ENCODE measurements at regions not wholly inside any gene's neighbourhood (a gene's known extent, or its start where the extent isn't known, plus 50 kb on each side); places are given as distances from the start of the nearest gene placed in this dataset.

GRCh38 chr4:165766018-165766417 is 107.0 kb upstream of the TLL1 start:
- intact Hi-C loops (cut with micrococcal nuclease): no loop called here

DNA sequence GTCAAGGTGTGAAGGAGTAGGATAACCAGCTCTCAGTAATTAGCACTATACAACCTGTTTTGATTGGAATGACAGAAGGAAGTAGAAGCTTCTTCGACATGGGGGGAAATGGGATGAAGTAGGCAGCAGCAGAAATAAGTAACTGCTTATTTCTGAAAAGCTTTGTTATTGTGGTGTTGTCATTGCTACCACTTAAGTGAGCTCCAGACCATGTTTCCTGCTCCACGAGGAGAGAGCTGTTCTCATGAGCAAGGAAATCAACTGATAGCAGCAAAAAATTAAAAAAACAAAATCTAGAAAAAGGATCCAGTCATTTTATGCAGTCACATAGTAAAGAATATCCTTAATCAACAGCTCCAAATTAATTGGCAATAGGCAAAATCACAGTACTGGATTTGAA is 106.1 kb upstream of the TLL1 start:
- intact Hi-C loops (cut with micrococcal nuclease): no loop called here

DNA sequence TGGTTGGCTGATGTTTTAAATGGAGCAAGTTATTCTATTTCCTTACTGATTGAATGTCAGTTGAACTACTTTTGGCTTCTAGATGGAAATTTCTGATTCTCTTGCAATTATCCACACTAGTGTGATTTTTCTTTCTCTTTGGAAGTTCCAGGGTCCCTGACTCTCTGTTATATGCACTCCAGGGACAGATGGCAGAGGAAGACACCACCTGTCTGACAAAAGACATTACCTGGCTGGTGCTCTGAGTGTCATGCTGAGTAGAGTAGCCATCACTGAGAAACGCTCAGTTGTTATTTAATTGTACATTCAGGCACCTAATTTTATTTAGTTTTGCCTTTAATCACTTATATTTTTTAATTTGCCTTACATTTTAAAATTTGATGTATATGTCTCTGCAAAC is 105.4 kb upstream of the TLL1 start:
- intact Hi-C loops (cut with micrococcal nuclease): no loop called here

DNA sequence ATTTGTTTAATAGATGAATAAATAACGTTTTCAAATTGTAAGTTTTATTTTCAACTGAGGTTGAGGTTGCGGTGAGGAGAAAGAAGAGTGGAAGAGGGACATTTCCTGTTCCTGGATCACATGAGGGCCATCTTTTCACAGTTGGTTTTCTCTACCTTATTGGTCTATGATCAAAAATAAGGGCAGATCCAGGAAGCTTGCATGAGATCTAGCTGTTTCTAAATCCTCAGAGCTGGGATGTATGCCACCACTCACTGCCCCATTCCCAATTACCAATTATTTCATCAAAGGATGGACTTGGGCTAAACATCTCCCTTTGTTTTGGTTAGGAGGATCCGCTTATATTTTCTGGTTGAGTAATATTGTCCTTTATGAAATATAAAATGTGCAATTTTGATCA is 104.8 kb upstream of the TLL1 start:
- intact Hi-C loops (cut with micrococcal nuclease): no loop called here

GRCh38 chr4:165774326-165774725 is 98.7 kb upstream of the TLL1 start:
- intact Hi-C loops (cut with micrococcal nuclease): no loop called here

DNA sequence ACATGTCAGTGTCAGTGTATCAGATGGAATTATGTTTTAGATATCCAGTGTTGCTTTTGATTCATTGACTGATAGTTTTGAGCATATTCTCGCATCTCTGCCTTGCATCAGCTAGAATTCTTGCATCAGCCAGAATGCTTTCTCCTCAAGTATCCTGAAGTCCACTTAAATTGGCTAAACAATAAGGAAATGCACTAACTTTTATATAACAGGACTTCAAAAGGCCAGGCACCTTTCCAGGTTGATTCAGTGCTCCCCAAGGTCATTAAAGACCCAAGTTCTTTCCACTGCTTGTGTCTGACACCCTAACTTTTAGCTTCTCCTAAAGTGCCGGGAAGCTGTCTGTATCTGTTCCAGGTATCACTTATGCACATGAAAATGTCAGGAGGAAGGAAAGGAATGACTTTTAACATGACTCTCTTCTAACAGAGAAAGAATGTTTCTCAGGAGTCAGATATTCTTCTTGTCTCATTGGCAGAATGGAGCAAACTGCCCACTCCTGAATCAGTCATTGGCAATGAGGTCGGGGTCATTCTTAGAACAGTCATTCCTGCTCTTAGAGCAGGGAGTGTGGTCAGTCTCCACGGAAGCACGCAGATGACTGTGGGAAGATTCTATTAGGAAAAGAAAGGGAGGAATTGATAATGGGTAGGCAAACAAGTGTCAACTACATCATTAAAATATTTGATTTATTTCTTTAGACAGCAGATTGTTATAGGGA is 92.9 kb upstream of the TLL1 start:
- intact Hi-C loops (cut with micrococcal nuclease): no loop called here

- intact Hi-C loops (cut with micrococcal nuclease): no loop called here
Observed at GRCh38 chr4:165780735-165781134, 92.3 kb upstream of the TLL1 start.

GRCh38 chr4:165782623-165783022 is 90.4 kb upstream of the TLL1 start:
- intact Hi-C loops (cut with micrococcal nuclease): no loop called here

GRCh38 chr4:165783626-165784025 is 89.4 kb upstream of the TLL1 start:
- intact Hi-C loops (cut with micrococcal nuclease): no loop called here

DNA sequence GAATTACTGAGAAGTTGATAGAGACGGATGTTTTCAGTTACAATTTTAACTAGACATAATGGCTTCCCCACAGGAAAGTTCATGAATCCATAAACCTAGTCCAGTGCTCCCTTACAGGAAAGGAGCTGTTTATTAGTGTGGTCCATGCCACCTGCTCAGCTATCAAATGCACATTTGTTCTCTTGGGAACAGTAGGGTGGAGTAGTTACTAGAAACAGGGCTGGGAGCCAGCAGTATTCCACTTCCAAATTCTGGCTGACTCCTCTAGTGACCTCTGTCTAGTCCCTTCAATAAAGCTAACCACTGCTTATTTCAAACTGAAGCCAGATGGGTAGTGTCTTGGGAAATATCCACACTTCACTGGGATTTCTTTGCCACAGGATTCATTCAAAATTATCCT is 88.4 kb upstream of the TLL1 start:
- intact Hi-C loops (cut with micrococcal nuclease): no loop called here

DNA sequence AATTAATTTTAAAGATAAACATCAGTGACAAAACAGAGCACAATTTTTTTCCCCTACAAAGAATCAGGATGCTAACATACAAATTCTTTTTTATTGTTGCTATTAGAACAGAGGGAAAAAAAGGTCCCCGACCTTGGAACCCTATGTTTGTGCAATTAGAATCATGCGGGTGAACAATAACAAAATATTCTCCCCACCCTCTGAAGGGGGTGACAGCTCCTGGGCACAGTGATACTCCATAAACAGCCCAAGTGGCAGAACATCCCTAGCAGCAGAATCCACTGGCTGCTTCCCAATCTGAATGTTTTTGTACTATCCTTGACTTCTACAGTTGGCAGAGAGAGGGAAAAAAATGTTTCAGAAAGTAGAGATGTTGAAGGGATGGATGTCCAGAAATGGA is 87.7 kb upstream of the TLL1 start:
- intact Hi-C loops (cut with micrococcal nuclease): no loop called here

GRCh38 chr4:165787516-165788274 is 85.3 kb upstream of the TLL1 start:
- intact Hi-C loops (cut with micrococcal nuclease): no loop called here

DNA sequence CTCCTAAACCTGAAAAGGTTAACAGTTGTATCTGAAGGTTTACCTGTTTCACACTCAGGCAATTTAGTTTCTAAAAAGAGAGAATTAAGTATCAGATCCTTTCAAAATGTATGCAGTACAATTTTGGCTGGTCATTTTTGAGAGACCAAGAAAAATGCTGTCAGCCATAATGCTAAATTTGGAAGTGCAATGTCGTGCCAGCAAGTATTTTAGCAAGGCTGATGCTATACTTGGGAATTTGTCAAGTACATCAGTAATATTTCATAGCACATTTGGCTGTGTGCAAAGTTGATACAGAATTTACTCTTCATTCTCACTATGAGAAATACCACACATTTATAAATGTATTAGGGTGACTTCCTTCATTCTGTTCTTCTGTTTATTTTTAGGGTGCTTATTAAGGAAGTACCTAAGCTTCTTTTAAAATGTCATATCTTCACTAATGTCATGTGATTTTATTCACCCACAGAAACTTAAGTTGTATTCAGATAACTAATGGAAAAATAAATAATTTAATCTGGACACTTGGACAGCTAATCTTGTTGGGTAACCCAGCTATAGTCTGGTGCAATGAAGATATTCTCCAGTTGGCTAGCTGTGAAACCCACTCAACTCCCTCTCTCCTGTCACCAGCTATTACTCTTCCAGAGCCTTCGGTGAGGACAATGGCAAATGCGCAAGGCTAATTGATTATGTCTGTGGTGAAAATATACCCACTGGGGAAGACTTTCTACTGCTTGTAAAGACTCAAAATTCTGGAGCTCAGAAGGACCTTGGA is 84.2 kb upstream of the TLL1 start:
- intact Hi-C loops (cut with micrococcal nuclease): no loop called here

DNA sequence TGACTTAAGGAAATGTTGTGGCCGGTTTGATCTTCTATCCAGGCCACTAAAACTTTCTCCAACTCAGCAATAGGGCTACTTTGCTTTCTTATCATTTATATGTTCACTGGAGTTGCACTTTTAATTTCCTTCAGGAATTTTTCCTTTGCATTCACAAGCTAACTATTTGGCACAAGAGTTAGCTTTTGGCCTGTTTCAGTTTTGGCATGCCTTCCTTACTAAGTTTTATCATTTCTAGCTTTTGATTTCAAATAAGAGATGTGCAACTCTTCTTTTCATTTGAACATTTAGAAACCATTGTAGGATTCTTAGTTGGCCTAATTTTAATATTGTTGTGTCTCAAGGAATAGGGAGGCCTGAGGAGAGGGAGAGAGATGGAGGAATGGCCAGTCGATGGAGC is 79.8 kb upstream of the TLL1 start:
- intact Hi-C loops (cut with micrococcal nuclease): no loop called here

GRCh38 chr4:165794834-165795233 is 78.2 kb upstream of the TLL1 start:
- intact Hi-C loops (cut with micrococcal nuclease): no loop called here

GRCh38 chr4:165799384-165799815 is 73.6 kb upstream of the TLL1 start:
- intact Hi-C loops (cut with micrococcal nuclease): no loop called here

- intact Hi-C loops (cut with micrococcal nuclease): no loop called here
Observed at GRCh38 chr4:165802452-165802851, 70.6 kb upstream of the TLL1 start.

GRCh38 chr4:165803005-165803404 is 70.0 kb upstream of the TLL1 start:
- intact Hi-C loops (cut with micrococcal nuclease): no loop called here

DNA sequence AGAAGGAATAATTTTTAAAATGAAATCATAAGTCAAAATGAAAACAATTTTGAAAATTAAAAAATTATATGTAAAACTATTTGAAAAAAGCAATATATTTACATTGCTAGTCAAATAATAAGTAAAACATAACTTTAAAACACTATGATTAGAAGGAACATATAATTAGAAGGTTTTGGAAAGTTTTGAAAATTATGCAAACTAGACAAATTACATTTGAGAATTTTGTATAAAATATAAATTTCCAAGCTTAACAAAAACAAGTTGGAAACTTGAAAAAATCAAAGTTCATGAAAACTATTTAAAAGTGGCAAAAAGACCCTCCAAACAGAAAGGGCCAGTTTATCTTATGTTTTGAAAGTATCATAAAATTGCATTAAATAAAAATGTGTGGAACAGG is 67.6 kb upstream of the TLL1 start:
- intact Hi-C loops (cut with micrococcal nuclease): no loop called here

DNA sequence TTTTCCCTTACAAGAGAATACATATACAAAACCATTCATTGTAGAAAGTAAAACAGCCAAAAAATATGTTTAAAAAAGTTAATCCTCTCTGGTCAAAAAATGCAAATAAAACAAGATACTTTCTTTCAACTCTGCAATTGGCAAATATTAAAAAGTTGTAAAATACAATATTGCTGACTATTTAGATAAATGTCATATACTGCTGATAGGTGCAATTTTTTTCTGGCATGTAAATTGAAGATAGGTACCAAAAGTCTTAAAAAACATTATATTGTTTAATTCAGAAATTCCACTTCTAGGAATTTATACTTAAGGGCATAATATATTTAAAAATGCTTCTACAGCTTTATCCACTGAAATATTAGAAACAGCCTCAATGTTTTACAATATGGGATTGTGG is 66.4 kb upstream of the TLL1 start:
- intact Hi-C loops (cut with micrococcal nuclease): no loop called here

- intact Hi-C loops (cut with micrococcal nuclease): no loop called here
Observed at GRCh38 chr4:165810726-165811125, 62.3 kb upstream of the TLL1 start.

- intact Hi-C loops (cut with micrococcal nuclease): no loop called here
Observed at GRCh38 chr4:165813606-165814005, 59.4 kb upstream of the TLL1 start.

Measured in T-helper 1 cell treated with Interleukin-12 subunit alpha and Interleukin-12 subunit beta and Interleukin-4 antibody, amounts not matched to agents 30 ng/mL and 1 ng/mL, for 36 hours (primary cell).